Fibroblast of lung (primary cell): ENCODE measurements at regions not wholly inside any gene's neighbourhood (a gene's known extent, or its start where the extent isn't known, plus 50 kb on each side); places are given as distances from the start of the nearest gene placed in this dataset.
"Not testable (repeated sequence)": the region's sequence is repeated elsewhere in the genome, so short reads cannot be mapped to it uniquely, and the experiment has no call there.

Experiments
- EZH2 ChIP-seq: IDR thresholded peaks from 2 replicates; pipeline ENCODE4 v1.5.1; 2012; ENCODE audit warnings: low read length, control low read depth, mild to moderate bottlenecking; ENCODE audit errors: missing control alignments
- TF ChIP-seq, protein P1 (sequence below), 2 donors: IDR thresholded peaks in 1 of 2; conservative IDR thresholded peaks in 1 of 2; 1 replicate in 1 of 2; 2 replicates in 1 of 2; pipeline ENCODE4 v1.5.1; 2011 to 2012; ENCODE audit warnings: low read length in 2 of 2, control low read depth in 1 of 2, inconsistent platforms in 1 of 2, low read depth in 1 of 2, mild to moderate bottlenecking in 1 of 2

- TF ChIP-seq, protein P1, sequence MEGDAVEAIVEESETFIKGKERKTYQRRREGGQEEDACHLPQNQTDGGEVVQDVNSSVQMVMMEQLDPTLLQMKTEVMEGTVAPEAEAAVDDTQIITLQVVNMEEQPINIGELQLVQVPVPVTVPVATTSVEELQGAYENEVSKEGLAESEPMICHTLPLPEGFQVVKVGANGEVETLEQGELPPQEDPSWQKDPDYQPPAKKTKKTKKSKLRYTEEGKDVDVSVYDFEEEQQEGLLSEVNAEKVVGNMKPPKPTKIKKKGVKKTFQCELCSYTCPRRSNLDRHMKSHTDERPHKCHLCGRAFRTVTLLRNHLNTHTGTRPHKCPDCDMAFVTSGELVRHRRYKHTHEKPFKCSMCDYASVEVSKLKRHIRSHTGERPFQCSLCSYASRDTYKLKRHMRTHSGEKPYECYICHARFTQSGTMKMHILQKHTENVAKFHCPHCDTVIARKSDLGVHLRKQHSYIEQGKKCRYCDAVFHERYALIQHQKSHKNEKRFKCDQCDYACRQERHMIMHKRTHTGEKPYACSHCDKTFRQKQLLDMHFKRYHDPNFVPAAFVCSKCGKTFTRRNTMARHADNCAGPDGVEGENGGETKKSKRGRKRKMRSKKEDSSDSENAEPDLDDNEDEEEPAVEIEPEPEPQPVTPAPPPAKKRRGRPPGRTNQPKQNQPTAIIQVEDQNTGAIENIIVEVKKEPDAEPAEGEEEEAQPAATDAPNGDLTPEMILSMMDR (conservative IDR thresholded peaks at IDR 0.05 in 1 of 2, IDR thresholded peaks at IDR 0.05 in 1 of 2; ENCODE audit: low read depth in 1 of 2, low read length in 2 of 2) = not testable (repeated sequence)
- not testable (repeated sequence) for TF ChIP-seq EZH2
These were observed 701.0 kb downstream of the PCDH11X start for GRCh38 chrX:92480165-92480564.
